GM23338 (cell line): ENCODE measurements at regions not wholly inside any gene's neighbourhood (a gene's known extent, or its start where the extent isn't known, plus 50 kb on each side); places are given as distances from the start of the nearest gene placed in this dataset.

ENCODE experiments used
- ATAC-seq: fragments of 200-7000 bp; cut with Tn5 transposase; 3 replicates; pipeline ENCODE4 v1.9.1; 2020
- DNase-seq: peaks from one replicate; pipeline ENCODE4 v3.0.0-alpha.2; 2015; ENCODE audit warnings: low spot score
- H2AFZ ChIP-seq: fragments of 200-600 bp; sonication (generic); 2 replicates; pipeline ENCODE4 v1.8.0; 2016; ENCODE audit warnings: antibody characterized with exemption, mild to moderate bottlenecking, moderate library complexity
- H3F3A ChIP-seq: fragments of 200-600 bp; sonication (generic); replicated peaks from 2 replicates; pipeline ENCODE4 v1.8.0; 2017; ENCODE audit warnings: antibody characterized with exemption, mixed run types, low read depth
- H3K27ac ChIP-seq: fragments of 200-600 bp; sonication (generic); 2 replicates; pipeline ENCODE4 v1.6.1; 2016; ENCODE audit warnings: low read depth
- H3K27me3 ChIP-seq: fragments of 200-600 bp; sonication (generic); 2 replicates; pipeline ENCODE4 v1.8.0; 2016; ENCODE audit warnings: mild to moderate bottlenecking, mixed run types, moderate library complexity; ENCODE audit not compliant: insufficient read depth
- H3K36me3 ChIP-seq: fragments of 200-600 bp; sonication (generic); 2 replicates; pipeline ENCODE4 v1.8.0; 2016; ENCODE audit warnings: mild to moderate bottlenecking; ENCODE audit not compliant: insufficient read depth
- H3K4me1 ChIP-seq: fragments of 200-600 bp; sonication (generic); 2 replicates; pipeline ENCODE4 v1.8.0; 2016; ENCODE audit warnings: mild to moderate bottlenecking, moderate library complexity; ENCODE audit not compliant: insufficient read depth
- H3K4me2 ChIP-seq: fragments of 200-600 bp; sonication (generic); 2 replicates; pipeline ENCODE4 v1.7.1; 2017; ENCODE audit warnings: mixed run types
- H3K4me3 ChIP-seq: fragments of 200-600 bp; sonication (generic); 2 replicates; pipeline ENCODE4 v1.6.1; 2016; ENCODE audit warnings: mixed run types
- H3K79me2 ChIP-seq: fragments of 200-600 bp; sonication (generic); replicated peaks from 2 replicates; pipeline ENCODE4 v1.8.0; 2017; ENCODE audit warnings: mild to moderate bottlenecking; ENCODE audit not compliant: insufficient read depth
- H3K9me2 ChIP-seq: fragments of 200-600 bp; sonication (generic); 2 replicates; pipeline ENCODE4 v1.8.0; 2017; ENCODE audit not compliant: insufficient read depth
- H4K20me1 ChIP-seq: fragments of 200-600 bp; sonication (generic); replicated peaks from 2 replicates; pipeline ENCODE4 v1.8.0; 2017; ENCODE audit warnings: mild to moderate bottlenecking; ENCODE audit not compliant: insufficient read depth
- H3K27ac Mint-ChIP-seq: 2 replicates; pipeline ENCODE4 v1.8.0; 2020; ENCODE audit warnings: inconsistent platforms, mild to moderate bottlenecking, moderate library complexity, mixed read lengths
- H3K27me3 Mint-ChIP-seq: 3 replicates; pipeline ENCODE4 v1.8.0; 2022; ENCODE audit warnings: low read depth, mild to moderate bottlenecking, moderate library complexity, mixed read lengths, inconsistent platforms; ENCODE audit not compliant: insufficient read depth, poor library complexity
- H3K36me3 Mint-ChIP-seq: 3 replicates; pipeline ENCODE4 v1.8.0; 2021; ENCODE audit warnings: low read depth, mild to moderate bottlenecking, inconsistent platforms, moderate library complexity, mixed read lengths
- H3K4me1 Mint-ChIP-seq: 3 replicates; pipeline ENCODE4 v1.8.0; 2020; ENCODE audit warnings: mild to moderate bottlenecking, inconsistent platforms, mixed read lengths
- H3K4me3 Mint-ChIP-seq: 3 replicates; pipeline ENCODE4 v1.8.0; 2021; ENCODE audit warnings: moderate library complexity, mild to moderate bottlenecking, inconsistent platforms, mixed read lengths
- H3K9me3 Mint-ChIP-seq: 3 replicates; pipeline ENCODE4 v1.8.0; 2020; ENCODE audit warnings: moderate library complexity, mild to moderate bottlenecking, inconsistent platforms, mixed read lengths
- CREB1 ChIP-seq: fragments of 250-450 bp; sonication (Bioruptor Pico); IDR thresholded peaks from 2 replicates; pipeline ENCODE4 v1.5.0; 2020; ENCODE audit warnings: low read depth, mild to moderate bottlenecking, moderate library complexity
- CTCF ChIP-seq, 2 experiments: fragments of 200-600 bp in 1 of 2; sonication (generic) in 1 of 2; conservative IDR thresholded peaks; 2 replicates each; pipeline versions ENCODE4 v1.5.1 to v1.6.1; 2016 to 2017; ENCODE audit warnings: antibody characterized with exemption in 2 of 2, low read depth in 2 of 2, mild to moderate bottlenecking in 2 of 2, moderate library complexity in 1 of 2
- ETS1 ChIP-seq: IDR thresholded peaks from 2 replicates; pipeline ENCODE4 v1.6.1; 2016; ENCODE audit warnings: antibody characterized with exemption
- EZH2 ChIP-seq: fragments of 200-600 bp; sonication (generic); IDR thresholded peaks from one replicate; pipeline ENCODE4 v1.8.0; 2017; ENCODE audit warnings: antibody characterized with exemption, mild to moderate bottlenecking, low read depth; ENCODE audit not compliant: unreplicated experiment
- EZH2phosphoT487 ChIP-seq: fragments of 200-600 bp; sonication (generic); IDR thresholded peaks from one replicate; pipeline ENCODE4 v1.8.1; 2018; ENCODE audit warnings: antibody characterized with exemption; ENCODE audit not compliant: unreplicated experiment
- JUNB ChIP-seq: IDR thresholded peaks from one replicate; pipeline ENCODE4 v1.6.1; 2016; ENCODE audit warnings: antibody characterized with exemption; ENCODE audit not compliant: unreplicated experiment
- NANOG ChIP-seq: IDR thresholded peaks from 2 replicates; pipeline ENCODE4 v1.6.1; 2016; ENCODE audit warnings: antibody characterized with exemption, borderline replicate concordance
- POLR2AphosphoS5 ChIP-seq: IDR thresholded peaks from 2 replicates; pipeline ENCODE4 v1.6.1; 2016; ENCODE audit warnings: antibody characterized with exemption, low read depth
- REST ChIP-seq: IDR thresholded peaks from one replicate; pipeline ENCODE4 v1.6.1; 2018; ENCODE audit warnings: antibody characterized with exemption; ENCODE audit not compliant: unreplicated experiment
- STAT1 ChIP-seq: IDR thresholded peaks from one replicate; pipeline ENCODE4 v1.6.1; 2016; ENCODE audit warnings: antibody characterized with exemption; ENCODE audit not compliant: unreplicated experiment
- ZNF114 ChIP-seq: fragments of 250-450 bp; sonication (Bioruptor Pico); IDR thresholded peaks from 2 replicates; pipeline ENCODE4 v1.5.0; 2020; ENCODE audit warnings: mild to moderate bottlenecking, moderate library complexity
- ZNF331 ChIP-seq: fragments of 250-450 bp; sonication (Bioruptor Pico); IDR thresholded peaks from 2 replicates; pipeline ENCODE4 v1.5.0; 2020; ENCODE audit warnings: low read depth, mild to moderate bottlenecking, moderate library complexity
- ZNF462 ChIP-seq: fragments of 250-450 bp; sonication (Bioruptor Pico); IDR thresholded peaks from 2 replicates; pipeline ENCODE4 v1.5.0; 2020; ENCODE audit warnings: mild to moderate bottlenecking, moderate library complexity

GRCh38 chr21:19870682-19871081 lies 1127.5 kb upstream of the NCAM2 start:
- no peak overlapping the region for H3K4me3 Mint-ChIP-seq
- Histone ChIP-seq H4K20me1 (no peaks in the 10 kb centered on the region), H3K4me3 (no peak overlapping the region), H2AFZ (no peak overlapping the region), H3K4me2 (no peak overlapping the region), H3K36me3 (no peaks in the 10 kb centered on the region), H3K27ac (no peak overlapping the region), H3K79me2 (no peaks in the 10 kb centered on the region), H3K4me1 (no peaks in the 10 kb centered on the region), H3K27me3 (no peaks in the 10 kb centered on the region), H3K9me2 (no peaks in the 10 kb centered on the region), H3F3A (no peaks in the 10 kb centered on the region)
- DNase-seq (no peak), ATAC-seq (no peak)
- H3K27ac Mint-ChIP-seq = no peak overlapping the region
- H3K36me3 Mint-ChIP-seq = no peaks in the 10 kb centered on the region
- H3K9me3 Mint-ChIP-seq = no peaks in the 10 kb centered on the region
- H3K4me1 Mint-ChIP-seq = peaks cover 4% of the 10 kb centered on the region; the same call in 2 of the 3 replicates
- no peaks in the 10 kb centered on the region for H3K27me3 Mint-ChIP-seq
- TF ChIP-seq POLR2AphosphoS5 (no peak), CREB1 (no peak), ZNF114 (CRISPR knock-in tag) (no peak), NANOG (no peak), CTCF (conservative IDR thresholded peaks at IDR 0.05; ENCODE audit: low read depth in 2 of 2) (no peak), STAT1 (no peak), ZNF462 (no peak), JUNB (no peak), EZH2 (no peak), ETS1 (no peak), REST (no peak), EZH2phosphoT487 (no peak), ZNF331 (CRISPR knock-in tag) (no peak)
